GM12878 (cell line): ENCODE measurements at regions not wholly inside any gene's neighbourhood (a gene's known extent, or its start where the extent isn't known, plus 50 kb on each side); places are given as distances from the start of the nearest gene placed in this dataset.

Experiments used
- ATAC-seq: fragments of 200-7000 bp; cut with Tn5 transposase; 3 replicates; pipeline ENCODE4 v1.9.1; 2020; ENCODE audit warnings: mild to moderate bottlenecking, moderate library complexity
- BruUV-seq: library from RNA; stranded (reverse); fragments of 400-500 nt; replicated peaks from 2 replicates; lab custom pipeline; 2021; lab: Mats Ljungman, UMichigan
- CTCF ChIA-PET: fragments of 300-600 bp; sonication (Branson Sonifier 250); formaldehyde crosslinking; extraction: SDS; loops from one replicate; lab custom pipeline; 2021; ENCODE audit warnings: inconsistent platforms; lab: Yijun Ruan, JAX
- POLR2A ChIA-PET: fragments of 350-600 bp; formaldehyde crosslinking; extraction: SDS; loops from one replicate; lab custom pipeline; 2021; ENCODE audit warnings: inconsistent platforms; lab: Charles Lee
- RAD21 ChIA-PET: fragments of 300-600 bp; sonication (Branson Sonifier 250); formaldehyde crosslinking; loops from one replicate; lab custom pipeline; 2023; ENCODE audit warnings: antibody characterized with exemption; ENCODE audit not compliant: unreplicated experiment; lab: Charles Lee
- SMC1A ChIA-PET: fragments of 300-600 bp; sonication (Branson Sonifier 250); formaldehyde crosslinking; loops from one replicate; lab custom pipeline; 2023; ENCODE audit not compliant: unreplicated experiment, uncharacterized antibody; lab: Charles Lee
- DNase-seq: peaks from one replicate; pipeline ENCODE4 v3.0.0-alpha.2; 2011; ENCODE audit warnings: low read depth, low spot score
- FAIRE-seq: peaks from 3 replicates; lab custom pipeline; 2011; peaks lifted over from hg19 to GRCh38; lab: Jason Lieb, UNC
- H2AFZ ChIP-seq: 2 replicates; pipeline ENCODE4 v1.6.0; 2011; ENCODE audit warnings: low read depth, low read length, control low read depth; ENCODE audit not compliant: control insufficient read depth
- H3K27ac ChIP-seq: 2 replicates; pipeline ENCODE4 v1.5.1; 2011; ENCODE audit warnings: control low read depth; ENCODE audit not compliant: control insufficient read depth, insufficient read depth
- H3K27me3 ChIP-seq, 2 experiments: replicated peaks in 1 of 2; 2 replicates each; pipeline versions ENCODE4 v1.6.0 to v1.6.1; 2011; ENCODE audit warnings: low read length in 1 of 2; ENCODE audit not compliant: control insufficient read depth in 2 of 2, insufficient read depth in 2 of 2
- H3K36me3 ChIP-seq, 2 experiments: 2 replicates each; pipeline ENCODE4 v1.5.1; 2011; ENCODE audit warnings: low read length in 1 of 2; ENCODE audit not compliant: control insufficient read depth in 2 of 2, insufficient read depth in 2 of 2
- H3K4me1 ChIP-seq: 2 replicates; pipeline ENCODE4 v1.6.1; 2011; ENCODE audit warnings: mild to moderate bottlenecking, low read length, moderate library complexity, mixed read lengths; ENCODE audit not compliant: control insufficient read depth, insufficient read depth
- H3K4me2 ChIP-seq: 2 replicates; pipeline ENCODE4 v1.6.0; 2011; ENCODE audit warnings: control low read depth; ENCODE audit not compliant: control insufficient read depth, insufficient read depth
- H3K4me3 ChIP-seq: fragments of 200-600 bp; sonication (generic); 2 replicates; pipeline ENCODE4 v1.5.1; 2016
- H3K79me2 ChIP-seq: 2 replicates; pipeline ENCODE4 v1.6.0; 2011; ENCODE audit warnings: low read length; ENCODE audit not compliant: control insufficient read depth, insufficient read depth
- H3K9ac ChIP-seq: 2 replicates; pipeline ENCODE4 v1.8.0; 2011; ENCODE audit warnings: low read length, control low read depth, mixed read lengths; ENCODE audit not compliant: control insufficient read depth, insufficient read depth
- H3K9me3 ChIP-seq: replicated peaks from 3 replicates; pipeline ENCODE4 v1.5.1; 2011; ENCODE audit warnings: mild to moderate bottlenecking, low read length; ENCODE audit not compliant: control insufficient read depth, insufficient read depth
- H4K20me1 ChIP-seq: 2 replicates; pipeline ENCODE4 v1.6.0; 2011; ENCODE audit not compliant: control insufficient read depth, insufficient read depth
- CREB1 ChIP-seq: IDR thresholded peaks from 2 replicates; pipeline ENCODE4 v1.6.1; 2012; ENCODE audit warnings: low read depth, mild to moderate bottlenecking, inconsistent platforms
- IKZF2 ChIP-seq, 2 experiments: fragments of 450-650 bp; IDR thresholded peaks; 2 replicates each; pipeline ENCODE4 v1.6.1; 2017; ENCODE audit warnings: mild to moderate bottlenecking in 2 of 2, moderate library complexity in 2 of 2
- NFIC ChIP-seq: IDR thresholded peaks from 2 replicates; pipeline ENCODE4 v1.6.1; 2012; ENCODE audit warnings: low read depth, mild to moderate bottlenecking, inconsistent platforms, low read length, moderate library complexity
- NRF1 ChIP-seq: conservative IDR thresholded peaks from 2 replicates; pipeline ENCODE4 v1.6.1; 2011; ENCODE audit warnings: mild to moderate bottlenecking, low read depth, low read length, improper control_type of control experiment
- RB1 ChIP-seq: fragments of 450-650 bp; formaldehyde crosslinking; IDR thresholded peaks from 2 replicates; pipeline ENCODE4 v1.6.1; 2017; ENCODE audit warnings: mild to moderate bottlenecking, borderline replicate concordance
- WRNIP1 ChIP-seq: IDR thresholded peaks from 2 replicates; pipeline ENCODE4 v1.6.1; 2011; ENCODE audit warnings: low read depth, low read length, improper control_type of control experiment, borderline replicate concordance
- ZBED1 ChIP-seq: IDR thresholded peaks from 2 replicates; pipeline ENCODE4 v1.6.1; 2016; ENCODE audit warnings: borderline replicate concordance
- WGBS: methylation state at CpG from one replicate; pipeline ENCODE4 v1.1.6; 2016; ENCODE audit warnings: low lambda C conversion rate; ENCODE audit not compliant: insufficient replicate concordance, insufficient coverage; ENCODE audit errors: missing lambda C conversion rate; 5-methylcytosine and 5-hydroxymethylcytosine counted together
- in situ Hi-C: fragments of 300-500 bp; cut with MboI; formaldehyde crosslinking; loops from 9 replicates; pipeline ENCODE4 v1.14.3; 2018; ENCODE audit warnings: mixed read lengths
- intact Hi-C: fragments of 100-400 bp; cut with micrococcal nuclease; formaldehyde crosslinking; loops from one replicate; pipeline ENCODE4 v1.14.2; 2022; ENCODE audit not compliant: unreplicated experiment
- TF ChIP-seq, protein P1 (sequence below): fragments of 450-650 bp; IDR thresholded peaks from 2 replicates; pipeline ENCODE4 v1.6.1; 2017; ENCODE audit warnings: low read depth, mild to moderate bottlenecking, moderate library complexity
- TF ChIP-seq, protein P2 (sequence below): IDR thresholded peaks from 2 replicates; pipeline ENCODE4 v1.6.1; 2012; ENCODE audit warnings: low read depth, low read length, improper control_type of control experiment
- TF ChIP-seq, protein P3 (sequence below): fragments of 450-650 bp; IDR thresholded peaks from 2 replicates; pipeline ENCODE4 v1.6.1; 2017; ENCODE audit warnings: borderline replicate concordance
- TF ChIP-seq, protein P4 (sequence below): fragments of 450-650 bp; IDR thresholded peaks from 2 replicates; pipeline ENCODE4 v1.6.1; 2017; ENCODE audit warnings: mild to moderate bottlenecking, low read depth, inconsistent platforms; ENCODE audit not compliant: poor library complexity, severe bottlenecking
- TF ChIP-seq, protein P5 (sequence below): fragments of 450-650 bp; conservative IDR thresholded peaks from 2 replicates; pipeline ENCODE4 v1.6.1; 2017; ENCODE audit warnings: mild to moderate bottlenecking, moderate library complexity

DNA sequence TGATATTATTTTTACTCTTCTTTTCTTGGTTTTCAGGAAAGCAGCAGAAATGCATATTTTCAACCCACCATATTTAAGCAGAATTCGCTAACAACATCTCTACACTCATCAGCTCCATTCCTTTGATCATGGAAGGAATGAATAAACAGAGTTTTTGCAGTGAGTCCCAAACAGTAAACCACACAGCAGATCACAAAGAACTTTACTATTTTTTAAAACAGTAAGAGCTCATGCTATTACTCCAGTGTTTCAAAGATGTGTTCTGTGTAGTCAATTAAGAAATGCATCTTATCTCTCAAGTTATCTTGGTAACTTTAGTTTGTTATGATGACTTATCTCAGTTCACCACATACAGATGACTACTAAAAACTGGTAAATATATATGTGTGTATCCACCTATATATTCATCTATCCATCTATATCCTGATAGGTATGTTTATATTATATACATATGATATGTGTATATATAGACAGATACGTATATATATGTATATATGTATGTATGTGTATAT is 843.5 kb downstream of the BCL11B start (continued):
- TF ChIP-seq, protein P1, sequence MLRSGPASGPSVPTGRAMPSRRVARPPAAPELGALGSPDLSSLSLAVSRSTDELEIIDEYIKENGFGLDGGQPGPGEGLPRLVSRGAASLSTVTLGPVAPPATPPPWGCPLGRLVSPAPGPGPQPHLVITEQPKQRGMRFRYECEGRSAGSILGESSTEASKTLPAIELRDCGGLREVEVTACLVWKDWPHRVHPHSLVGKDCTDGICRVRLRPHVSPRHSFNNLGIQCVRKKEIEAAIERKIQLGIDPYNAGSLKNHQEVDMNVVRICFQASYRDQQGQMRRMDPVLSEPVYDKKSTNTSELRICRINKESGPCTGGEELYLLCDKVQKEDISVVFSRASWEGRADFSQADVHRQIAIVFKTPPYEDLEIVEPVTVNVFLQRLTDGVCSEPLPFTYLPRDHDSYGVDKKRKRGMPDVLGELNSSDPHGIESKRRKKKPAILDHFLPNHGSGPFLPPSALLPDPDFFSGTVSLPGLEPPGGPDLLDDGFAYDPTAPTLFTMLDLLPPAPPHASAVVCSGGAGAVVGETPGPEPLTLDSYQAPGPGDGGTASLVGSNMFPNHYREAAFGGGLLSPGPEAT, result no peak

DNA sequence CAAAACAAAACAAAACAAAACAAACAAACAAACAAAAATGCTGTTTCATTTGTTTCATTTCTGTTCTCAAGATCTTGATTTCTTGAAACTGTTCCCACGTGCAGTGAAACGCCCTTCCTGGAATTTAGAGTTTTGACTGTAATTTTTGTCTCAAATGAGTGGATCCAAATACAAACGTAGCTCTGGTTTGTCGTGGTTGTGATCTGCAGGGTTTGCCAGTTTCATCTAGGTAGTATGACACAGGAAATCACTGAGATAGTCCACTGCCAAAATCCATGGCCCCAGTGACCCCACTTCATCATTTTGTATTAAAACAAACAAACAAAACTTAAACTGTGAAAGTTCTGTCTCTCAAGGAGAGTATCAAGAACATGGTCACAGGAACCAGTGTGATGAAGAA is 838.6 kb downstream of the BCL11B start:
- H2AFZ ChIP-seq, result no peak overlapping the region
- FAIRE-seq, result no peak
- ChIA-PET CTCF (no interaction called here), RAD21 (interaction anchor here (1.0 to 1.6 kb wide), 2 partner anchors 8 to 206 kb away, joined by 4 read pairs; no protein-coding TSS in a partner anchor)
- TF ChIP-seq ZBED1 (no peak), NFIC (no peak), CREB1 (no peak), WRNIP1 (no peak), NRF1 (no peak), RB1 (no peak), IKZF2 (IDR thresholded peaks at IDR 0.05) (no peak)
- TF ChIP-seq, protein P2, sequence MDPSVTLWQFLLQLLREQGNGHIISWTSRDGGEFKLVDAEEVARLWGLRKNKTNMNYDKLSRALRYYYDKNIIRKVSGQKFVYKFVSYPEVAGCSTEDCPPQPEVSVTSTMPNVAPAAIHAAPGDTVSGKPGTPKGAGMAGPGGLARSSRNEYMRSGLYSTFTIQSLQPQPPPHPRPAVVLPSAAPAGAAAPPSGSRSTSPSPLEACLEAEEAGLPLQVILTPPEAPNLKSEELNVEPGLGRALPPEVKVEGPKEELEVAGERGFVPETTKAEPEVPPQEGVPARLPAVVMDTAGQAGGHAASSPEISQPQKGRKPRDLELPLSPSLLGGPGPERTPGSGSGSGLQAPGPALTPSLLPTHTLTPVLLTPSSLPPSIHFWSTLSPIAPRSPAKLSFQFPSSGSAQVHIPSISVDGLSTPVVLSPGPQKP, result no peak
- TF ChIP-seq, protein P3, sequence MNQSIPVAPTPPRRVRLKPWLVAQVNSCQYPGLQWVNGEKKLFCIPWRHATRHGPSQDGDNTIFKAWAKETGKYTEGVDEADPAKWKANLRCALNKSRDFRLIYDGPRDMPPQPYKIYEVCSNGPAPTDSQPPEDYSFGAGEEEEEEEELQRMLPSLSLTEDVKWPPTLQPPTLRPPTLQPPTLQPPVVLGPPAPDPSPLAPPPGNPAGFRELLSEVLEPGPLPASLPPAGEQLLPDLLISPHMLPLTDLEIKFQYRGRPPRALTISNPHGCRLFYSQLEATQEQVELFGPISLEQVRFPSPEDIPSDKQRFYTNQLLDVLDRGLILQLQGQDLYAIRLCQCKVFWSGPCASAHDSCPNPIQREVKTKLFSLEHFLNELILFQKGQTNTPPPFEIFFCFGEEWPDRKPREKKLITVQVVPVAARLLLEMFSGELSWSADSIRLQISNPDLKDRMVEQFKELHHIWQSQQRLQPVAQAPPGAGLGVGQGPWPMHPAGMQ, result no peak
- TF ChIP-seq, protein P4, sequence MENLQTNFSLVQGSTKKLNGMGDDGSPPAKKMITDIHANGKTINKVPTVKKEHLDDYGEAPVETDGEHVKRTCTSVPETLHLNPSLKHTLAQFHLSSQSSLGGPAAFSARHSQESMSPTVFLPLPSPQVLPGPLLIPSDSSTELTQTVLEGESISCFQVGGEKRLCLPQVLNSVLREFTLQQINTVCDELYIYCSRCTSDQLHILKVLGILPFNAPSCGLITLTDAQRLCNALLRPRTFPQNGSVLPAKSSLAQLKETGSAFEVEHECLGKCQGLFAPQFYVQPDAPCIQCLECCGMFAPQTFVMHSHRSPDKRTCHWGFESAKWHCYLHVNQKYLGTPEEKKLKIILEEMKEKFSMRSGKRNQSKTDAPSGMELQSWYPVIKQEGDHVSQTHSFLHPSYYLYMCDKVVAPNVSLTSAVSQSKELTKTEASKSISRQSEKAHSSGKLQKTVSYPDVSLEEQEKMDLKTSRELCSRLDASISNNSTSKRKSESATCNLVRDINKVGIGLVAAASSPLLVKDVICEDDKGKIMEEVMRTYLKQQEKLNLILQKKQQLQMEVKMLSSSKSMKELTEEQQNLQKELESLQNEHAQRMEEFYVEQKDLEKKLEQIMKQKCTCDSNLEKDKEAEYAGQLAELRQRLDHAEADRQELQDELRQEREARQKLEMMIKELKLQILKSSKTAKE, result no peak
- TF ChIP-seq, protein P5, sequence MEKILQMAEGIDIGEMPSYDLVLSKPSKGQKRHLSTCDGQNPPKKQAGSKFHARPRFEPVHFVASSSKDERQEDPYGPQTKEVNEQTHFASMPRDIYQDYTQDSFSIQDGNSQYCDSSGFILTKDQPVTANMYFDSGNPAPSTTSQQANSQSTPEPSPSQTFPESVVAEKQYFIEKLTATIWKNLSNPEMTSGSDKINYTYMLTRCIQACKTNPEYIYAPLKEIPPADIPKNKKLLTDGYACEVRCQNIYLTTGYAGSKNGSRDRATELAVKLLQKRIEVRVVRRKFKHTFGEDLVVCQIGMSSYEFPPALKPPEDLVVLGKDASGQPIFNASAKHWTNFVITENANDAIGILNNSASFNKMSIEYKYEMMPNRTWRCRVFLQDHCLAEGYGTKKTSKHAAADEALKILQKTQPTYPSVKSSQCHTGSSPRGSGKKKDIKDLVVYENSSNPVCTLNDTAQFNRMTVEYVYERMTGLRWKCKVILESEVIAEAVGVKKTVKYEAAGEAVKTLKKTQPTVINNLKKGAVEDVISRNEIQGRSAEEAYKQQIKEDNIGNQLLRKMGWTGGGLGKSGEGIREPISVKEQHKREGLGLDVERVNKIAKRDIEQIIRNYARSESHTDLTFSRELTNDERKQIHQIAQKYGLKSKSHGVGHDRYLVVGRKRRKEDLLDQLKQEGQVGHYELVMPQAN, result no peak
- TF ChIP-seq, all 136 proteins: peak for 0
- SMC1A ChIA-PET, result interaction anchor here (1.2 to 2.5 kb wide), 3 partner anchors 8 to 50 kb away, joined by 3 to 8 read pairs (median 3); no protein-coding TSS in a partner anchor
- WGBS, result 2% methylated on average over 4 of the region's 4 CpGs
- Histone ChIP-seq H4K20me1 (no peaks in the 10 kb centered on the region), H3K4me1 (no peaks in the 10 kb centered on the region), H3K4me2 (no peak overlapping the region), H3K27me3 (no peaks in the 10 kb centered on the region), H3K9me3 (no peaks in the 10 kb centered on the region), H3K36me3 (no peaks in the 10 kb centered on the region), H3K9ac (no peak overlapping the region), H3K79me2 (no peaks in the 10 kb centered on the region), H3K4me3 (no peak overlapping the region), H3K27ac (no peak overlapping the region)
- POLR2A ChIA-PET, result no interaction called here
- no TSS peak for BruUV-seq
- intact Hi-C loops (no loop called here), in situ Hi-C loops (no loop called here)
- no peak for DNase-seq
- ATAC-seq, result no peak
